Activated T-cell treated with anti-CD3 and anti-CD28 coated beads, Interleukin-2, amount 50 U/mL, for 24 hours (primary cell): ENCODE measurements at regions not wholly inside any gene's neighbourhood (a gene's known extent, or its start where the extent isn't known, plus 50 kb on each side); places are given as distances from the start of the nearest gene placed in this dataset.

ENCODE experiments used
- DNase-seq: peaks from one replicate; pipeline ENCODE4 v3.0.0-alpha.2; 2020
- H3K27ac Mint-ChIP-seq: 2 replicates; pipeline ENCODE4 v1.8.0; 2020; ENCODE audit warnings: mild to moderate bottlenecking, mixed read lengths
- H3K27me3 Mint-ChIP-seq: 2 replicates; pipeline ENCODE4 v1.8.0; 2020; ENCODE audit warnings: mixed read lengths
- H3K36me3 Mint-ChIP-seq: 2 replicates; pipeline ENCODE4 v1.8.0; 2020; ENCODE audit warnings: low read depth, mixed read lengths
- H3K4me1 Mint-ChIP-seq: 2 replicates; pipeline ENCODE4 v1.8.0; 2020; ENCODE audit warnings: low read depth, mixed read lengths
- H3K4me3 Mint-ChIP-seq: 2 replicates; pipeline ENCODE4 v1.8.0; 2020; ENCODE audit warnings: mild to moderate bottlenecking, moderate library complexity, mixed read lengths
- H3K9me3 Mint-ChIP-seq: 2 replicates; pipeline ENCODE4 v1.8.0; 2020; ENCODE audit warnings: mixed read lengths

- Mint-ChIP-seq H3K4me3 (no peak overlapping the region), H3K4me1 (no peaks in the 10 kb centered on the region), H3K36me3 (no peaks in the 10 kb centered on the region), H3K27ac (no peak overlapping the region), H3K9me3 (no peaks in the 10 kb centered on the region), H3K27me3 (no peaks in the 10 kb centered on the region)
- no peak for DNase-seq
These were observed 314.1 kb downstream of the TMEM121 start for GRCh38 chr14:105840266-105841021.

GRCh38 chr14:105841022-105842009 is 314.9 kb downstream of the TMEM121 start:
- Mint-ChIP-seq H3K36me3 (no peaks in the 10 kb centered on the region), H3K4me1 (no peaks in the 10 kb centered on the region), H3K4me3 (no peak overlapping the region)

GRCh38 chr14:105842105-105842504 is 315.7 kb downstream of the TMEM121 start:
- Mint-ChIP-seq H3K27ac (no peak overlapping the region), H3K27me3 (no peaks in the 10 kb centered on the region), H3K36me3 (no peaks in the 10 kb centered on the region), H3K9me3 (no peaks in the 10 kb centered on the region), H3K4me3 (no peak overlapping the region), H3K4me1 (no peaks in the 10 kb centered on the region)
- no peak for DNase-seq

More at GRCh38 chr14:105841022-105842009, 314.9 kb downstream of the TMEM121 start:
- Mint-ChIP-seq H3K9me3 (no peaks in the 10 kb centered on the region), H3K27me3 (no peaks in the 10 kb centered on the region), H3K27ac (no peak overlapping the region)
- DNase-seq = peak; percentile 25

GRCh38 chr14:105843444-105844046 is 317.2 kb downstream of the TMEM121 start:
- no peaks in the 10 kb centered on the region for H3K36me3 Mint-ChIP-seq
- no peak overlapping the region for H3K27ac Mint-ChIP-seq
- H3K4me1 Mint-ChIP-seq = no peaks in the 10 kb centered on the region

GRCh38 chr14:105844047-105844630 is 317.8 kb downstream of the TMEM121 start:
- no peaks in the 10 kb centered on the region for H3K27me3 Mint-ChIP-seq
- no peak overlapping the region for H3K4me3 Mint-ChIP-seq
- no peak for DNase-seq
- H3K27ac Mint-ChIP-seq = no peak overlapping the region
- no peaks in the 10 kb centered on the region for H3K9me3 Mint-ChIP-seq
- no peaks in the 10 kb centered on the region for H3K4me1 Mint-ChIP-seq
- no peaks in the 10 kb centered on the region for H3K36me3 Mint-ChIP-seq

More at GRCh38 chr14:105843444-105844046, 317.2 kb downstream of the TMEM121 start:
- Mint-ChIP-seq H3K9me3 (no peaks in the 10 kb centered on the region), H3K4me3 (no peak overlapping the region), H3K27me3 (no peaks in the 10 kb centered on the region)
- DNase-seq = no peak

- no peaks in the 10 kb centered on the region for H3K27me3 Mint-ChIP-seq
- DNase-seq = no peak
- H3K4me1 Mint-ChIP-seq = no peaks in the 10 kb centered on the region
- H3K4me3 Mint-ChIP-seq = no peak overlapping the region
- H3K27ac Mint-ChIP-seq = no peak overlapping the region
- H3K36me3 Mint-ChIP-seq = no peaks in the 10 kb centered on the region
- no peaks in the 10 kb centered on the region for H3K9me3 Mint-ChIP-seq
These were observed 318.7 kb downstream of the TMEM121 start for GRCh38 chr14:105844810-105845724.

GRCh38 chr14:105845725-105846309 is 319.4 kb downstream of the TMEM121 start:
- DNase-seq = no peak
- Mint-ChIP-seq H3K27me3 (no peaks in the 10 kb centered on the region), H3K9me3 (no peaks in the 10 kb centered on the region), H3K4me1 (no peaks in the 10 kb centered on the region), H3K4me3 (no peak overlapping the region), H3K27ac (no peak overlapping the region), H3K36me3 (no peaks in the 10 kb centered on the region)

- DNase-seq = no peak
- Mint-ChIP-seq H3K36me3 (no peaks in the 10 kb centered on the region), H3K4me1 (no peaks in the 10 kb centered on the region), H3K4me3 (no peak overlapping the region), H3K27me3 (no peaks in the 10 kb centered on the region), H3K9me3 (no peaks in the 10 kb centered on the region), H3K27ac (no peak overlapping the region)
These were observed 319.9 kb downstream of the TMEM121 start for GRCh38 chr14:105846312-105846711.

- H3K27ac Mint-ChIP-seq = no peak overlapping the region
- no peaks in the 10 kb centered on the region for H3K9me3 Mint-ChIP-seq
- H3K36me3 Mint-ChIP-seq = no peaks in the 10 kb centered on the region
- no peaks in the 10 kb centered on the region for H3K4me1 Mint-ChIP-seq
- no peak overlapping the region for H3K4me3 Mint-ChIP-seq
- H3K27me3 Mint-ChIP-seq = no peaks in the 10 kb centered on the region
- no peak for DNase-seq
These were observed 321.0 kb downstream of the TMEM121 start for GRCh38 chr14:105847400-105847799.

GRCh38 chr14:105848570-105848969 is 322.2 kb downstream of the TMEM121 start:
- Mint-ChIP-seq H3K27me3 (no peaks in the 10 kb centered on the region), H3K27ac (no peak overlapping the region), H3K9me3 (no peaks in the 10 kb centered on the region), H3K36me3 (peaks cover 3% of the 10 kb centered on the region), H3K4me1 (peaks cover 3% of the 10 kb centered on the region), H3K4me3 (no peak overlapping the region)
- no peak for DNase-seq

- DNase-seq = no peak
- Mint-ChIP-seq H3K27me3 (no peaks in the 10 kb centered on the region), H3K4me3 (no peak overlapping the region), H3K27ac (no peak overlapping the region), H3K9me3 (no peaks in the 10 kb centered on the region), H3K4me1 (peaks cover 9% of the 10 kb centered on the region), H3K36me3 (peaks cover 12% of the 10 kb centered on the region)
These were observed 323.7 kb downstream of the TMEM121 start for GRCh38 chr14:105849933-105850626.

GRCh38 chr14:105850853-105851581 is 324.6 kb downstream of the TMEM121 start:
- Mint-ChIP-seq H3K36me3 (peaks cover 13% of the 10 kb centered on the region), H3K4me3 (no peak overlapping the region), H3K9me3 (no peaks in the 10 kb centered on the region), H3K27ac (no peak overlapping the region), H3K4me1 (peaks cover 12% of the 10 kb centered on the region), H3K27me3 (no peaks in the 10 kb centered on the region)
- no peak for DNase-seq
